ENCODE measurements at regions not wholly inside any gene's neighbourhood (a gene's known extent, or its start where the extent isn't known, plus 50 kb on each side); places are given as distances from the start of the nearest gene placed in this dataset.

DNA sequence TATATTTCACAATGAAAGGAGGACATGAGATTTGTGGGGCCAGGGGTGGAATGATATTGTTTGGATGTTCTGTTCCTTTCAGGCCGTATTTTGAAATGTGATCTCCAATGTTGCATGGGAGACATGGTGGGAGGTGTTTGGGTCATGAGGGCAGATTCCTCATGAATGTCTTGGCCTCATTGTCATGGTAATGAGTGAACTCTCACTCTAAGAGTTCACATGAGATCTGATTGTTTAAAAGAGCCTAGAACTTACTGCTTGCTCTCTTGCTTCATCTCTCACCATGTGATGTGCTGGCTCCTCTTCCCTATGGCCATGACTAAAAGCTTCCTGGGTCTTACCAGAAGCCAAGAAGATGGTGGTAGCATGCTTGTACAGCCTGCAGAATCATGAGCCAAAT lies 1183.0 kb downstream of the TECRL start:
- TF ChIP-seq, protein P1, sequence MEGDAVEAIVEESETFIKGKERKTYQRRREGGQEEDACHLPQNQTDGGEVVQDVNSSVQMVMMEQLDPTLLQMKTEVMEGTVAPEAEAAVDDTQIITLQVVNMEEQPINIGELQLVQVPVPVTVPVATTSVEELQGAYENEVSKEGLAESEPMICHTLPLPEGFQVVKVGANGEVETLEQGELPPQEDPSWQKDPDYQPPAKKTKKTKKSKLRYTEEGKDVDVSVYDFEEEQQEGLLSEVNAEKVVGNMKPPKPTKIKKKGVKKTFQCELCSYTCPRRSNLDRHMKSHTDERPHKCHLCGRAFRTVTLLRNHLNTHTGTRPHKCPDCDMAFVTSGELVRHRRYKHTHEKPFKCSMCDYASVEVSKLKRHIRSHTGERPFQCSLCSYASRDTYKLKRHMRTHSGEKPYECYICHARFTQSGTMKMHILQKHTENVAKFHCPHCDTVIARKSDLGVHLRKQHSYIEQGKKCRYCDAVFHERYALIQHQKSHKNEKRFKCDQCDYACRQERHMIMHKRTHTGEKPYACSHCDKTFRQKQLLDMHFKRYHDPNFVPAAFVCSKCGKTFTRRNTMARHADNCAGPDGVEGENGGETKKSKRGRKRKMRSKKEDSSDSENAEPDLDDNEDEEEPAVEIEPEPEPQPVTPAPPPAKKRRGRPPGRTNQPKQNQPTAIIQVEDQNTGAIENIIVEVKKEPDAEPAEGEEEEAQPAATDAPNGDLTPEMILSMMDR (IDR thresholded peaks at IDR 0.05) = no peak
- TF ChIP-seq POLR2A (IDR thresholded peaks at IDR 0.05) = no peak
